DOHH2 (cell line): ENCODE measurements at regions not wholly inside any gene's neighbourhood (a gene's known extent, or its start where the extent isn't known, plus 50 kb on each side); places are given as distances from the start of the nearest gene placed in this dataset.

Experiments
- H3F3A ChIP-seq: fragments of 200-600 bp; sonication (generic), shearing (Covaris generic); 2 replicates; pipeline ENCODE4 v1.6.0; 2016; ENCODE audit warnings: antibody characterized with exemption, mild to moderate bottlenecking; ENCODE audit not compliant: control insufficient read depth, insufficient read depth
- H3K27ac ChIP-seq: fragments of 200-600 bp; sonication (generic); 2 replicates; pipeline ENCODE4 v1.5.1; 2014; ENCODE audit warnings: low read depth, mild to moderate bottlenecking, low read length, moderate library complexity
- H3K27me3 ChIP-seq: fragments of 200-600 bp; sonication (generic); 2 replicates; pipeline ENCODE4 v1.6.1; 2014; ENCODE audit warnings: mild to moderate bottlenecking, low read length, mixed read lengths; ENCODE audit not compliant: control insufficient read depth
- H3K36me3 ChIP-seq: fragments of 200-600 bp; sonication (generic); 2 replicates; pipeline ENCODE4 v1.6.1; 2014; ENCODE audit warnings: mild to moderate bottlenecking, low read length, moderate library complexity, mixed read lengths; ENCODE audit not compliant: control insufficient read depth
- H3K4me1 ChIP-seq: fragments of 200-600 bp; sonication (generic); 2 replicates; pipeline ENCODE4 v1.6.1; 2014; ENCODE audit warnings: mild to moderate bottlenecking, low read length, mixed read lengths; ENCODE audit not compliant: control insufficient read depth
- H3K4me2 ChIP-seq: fragments of 200-600 bp; sonication (generic); 2 replicates; pipeline ENCODE4 v1.6.0; 2014; ENCODE audit warnings: mild to moderate bottlenecking, low read length, moderate library complexity
- H3K4me3 ChIP-seq: fragments of 200-600 bp; sonication (generic); 2 replicates; pipeline ENCODE4 v1.5.1; 2014; ENCODE audit warnings: mild to moderate bottlenecking, low read length, mixed read lengths
- H3K79me2 ChIP-seq: fragments of 200-600 bp; sonication (generic); 2 replicates; pipeline ENCODE4 v1.6.1; 2014; ENCODE audit warnings: mild to moderate bottlenecking, low read length, mixed read lengths; ENCODE audit not compliant: control insufficient read depth
- H3K9me2 ChIP-seq: fragments of 200-600 bp; sonication (generic); replicated peaks from 2 replicates; pipeline ENCODE4 v1.6.1; 2014; ENCODE audit warnings: mild to moderate bottlenecking, low read length, mixed read lengths; ENCODE audit not compliant: control insufficient read depth
- H3K9me3 ChIP-seq: fragments of 200-600 bp; sonication (generic); 2 replicates; pipeline ENCODE4 v1.6.1; 2014; ENCODE audit warnings: antibody characterized with exemption, low read length, mixed read lengths; ENCODE audit not compliant: control insufficient read depth, insufficient read depth
- H4K20me1 ChIP-seq: fragments of 200-600 bp; sonication (generic); 2 replicates; pipeline ENCODE4 v1.6.0; 2014; ENCODE audit warnings: low read depth, mild to moderate bottlenecking, antibody characterized with exemption, low read length, moderate library complexity; ENCODE audit not compliant: control insufficient read depth, insufficient read depth
- EZH2phosphoT487 ChIP-seq: fragments of 200-600 bp; sonication (generic); IDR thresholded peaks from 2 replicates; pipeline ENCODE4 v1.6.1; 2017; ENCODE audit warnings: borderline replicate concordance, mild to moderate bottlenecking, antibody characterized with exemption, low read length, moderate library complexity, mixed read lengths
- TF ChIP-seq, protein P1 (sequence below): fragments of 200-600 bp; sonication (generic); IDR thresholded peaks from one replicate; pipeline ENCODE4 v1.5.1; 2014; ENCODE audit warnings: antibody characterized with exemption, mild to moderate bottlenecking, low read depth, low read length; ENCODE audit not compliant: poor library complexity, severe bottlenecking

DNA sequence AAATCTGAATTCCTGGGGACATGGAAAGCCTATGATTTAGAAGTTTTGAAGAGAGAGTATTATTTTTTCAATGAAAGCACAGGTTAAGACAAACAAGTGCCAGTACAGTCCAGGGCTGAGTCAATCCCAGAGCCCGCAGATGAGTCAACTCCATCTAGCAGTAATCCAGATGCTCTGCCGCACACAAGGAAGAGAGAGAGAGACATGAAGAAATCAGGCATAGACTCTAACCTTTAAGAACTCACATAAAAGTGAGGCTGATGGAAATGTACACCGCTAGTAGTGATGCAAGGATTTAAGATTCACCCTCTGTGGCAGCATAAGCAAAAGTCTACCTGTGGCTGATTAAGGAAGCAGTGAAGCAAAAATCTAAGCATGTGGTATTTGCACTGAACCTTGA is 651.5 kb downstream of the TNS3 start:
- Histone ChIP-seq H3F3A (no peaks in the 10 kb centered on the region), H3K4me1 (no peaks in the 10 kb centered on the region), H3K4me2 (no peak overlapping the region), H4K20me1 (no peaks in the 10 kb centered on the region), H3K9me2 (no peaks in the 10 kb centered on the region), H3K4me3 (no peak overlapping the region), H3K36me3 (no peaks in the 10 kb centered on the region), H3K27ac (no peak overlapping the region), H3K27me3 (no peaks in the 10 kb centered on the region), H3K79me2 (no peaks in the 10 kb centered on the region), H3K9me3 (no peaks in the 10 kb centered on the region)
- no peak for TF ChIP-seq EZH2phosphoT487
- TF ChIP-seq, protein P1, sequence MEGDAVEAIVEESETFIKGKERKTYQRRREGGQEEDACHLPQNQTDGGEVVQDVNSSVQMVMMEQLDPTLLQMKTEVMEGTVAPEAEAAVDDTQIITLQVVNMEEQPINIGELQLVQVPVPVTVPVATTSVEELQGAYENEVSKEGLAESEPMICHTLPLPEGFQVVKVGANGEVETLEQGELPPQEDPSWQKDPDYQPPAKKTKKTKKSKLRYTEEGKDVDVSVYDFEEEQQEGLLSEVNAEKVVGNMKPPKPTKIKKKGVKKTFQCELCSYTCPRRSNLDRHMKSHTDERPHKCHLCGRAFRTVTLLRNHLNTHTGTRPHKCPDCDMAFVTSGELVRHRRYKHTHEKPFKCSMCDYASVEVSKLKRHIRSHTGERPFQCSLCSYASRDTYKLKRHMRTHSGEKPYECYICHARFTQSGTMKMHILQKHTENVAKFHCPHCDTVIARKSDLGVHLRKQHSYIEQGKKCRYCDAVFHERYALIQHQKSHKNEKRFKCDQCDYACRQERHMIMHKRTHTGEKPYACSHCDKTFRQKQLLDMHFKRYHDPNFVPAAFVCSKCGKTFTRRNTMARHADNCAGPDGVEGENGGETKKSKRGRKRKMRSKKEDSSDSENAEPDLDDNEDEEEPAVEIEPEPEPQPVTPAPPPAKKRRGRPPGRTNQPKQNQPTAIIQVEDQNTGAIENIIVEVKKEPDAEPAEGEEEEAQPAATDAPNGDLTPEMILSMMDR: no peak

DNA sequence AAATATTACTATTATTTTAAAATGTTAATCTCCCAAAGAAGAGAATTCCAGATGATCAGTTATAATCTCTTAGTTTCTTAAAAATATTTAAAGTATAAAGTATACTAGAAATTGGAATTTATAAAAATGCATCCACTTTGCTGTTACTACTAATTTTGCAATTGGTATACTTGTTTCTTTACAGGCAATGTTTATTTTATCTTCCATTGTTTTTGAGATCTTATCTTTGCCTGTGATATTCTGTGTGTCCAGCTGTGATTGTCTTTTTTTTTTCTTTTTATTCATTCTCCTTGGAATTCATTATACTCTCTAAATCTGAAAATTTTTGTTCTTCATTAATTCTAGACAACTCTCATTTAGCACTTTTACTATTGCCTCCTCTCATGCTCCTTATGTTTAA is 652.6 kb downstream of the TNS3 start:
- TF ChIP-seq, protein P1: no peak
- no peak for TF ChIP-seq EZH2phosphoT487
- no peak overlapping the region for H3K27ac ChIP-seq
- no peaks in the 10 kb centered on the region for H3K9me2 ChIP-seq
- H4K20me1 ChIP-seq: no peaks in the 10 kb centered on the region
- no peak overlapping the region for H3K4me2 ChIP-seq
- H3K79me2 ChIP-seq: no peaks in the 10 kb centered on the region
- H3K9me3 ChIP-seq: no peaks in the 10 kb centered on the region
- no peaks in the 10 kb centered on the region for H3K27me3 ChIP-seq
- no peak overlapping the region for H3K4me3 ChIP-seq
- H3K36me3 ChIP-seq: no peaks in the 10 kb centered on the region
- H3F3A ChIP-seq: no peaks in the 10 kb centered on the region
- no peaks in the 10 kb centered on the region for H3K4me1 ChIP-seq

DNA sequence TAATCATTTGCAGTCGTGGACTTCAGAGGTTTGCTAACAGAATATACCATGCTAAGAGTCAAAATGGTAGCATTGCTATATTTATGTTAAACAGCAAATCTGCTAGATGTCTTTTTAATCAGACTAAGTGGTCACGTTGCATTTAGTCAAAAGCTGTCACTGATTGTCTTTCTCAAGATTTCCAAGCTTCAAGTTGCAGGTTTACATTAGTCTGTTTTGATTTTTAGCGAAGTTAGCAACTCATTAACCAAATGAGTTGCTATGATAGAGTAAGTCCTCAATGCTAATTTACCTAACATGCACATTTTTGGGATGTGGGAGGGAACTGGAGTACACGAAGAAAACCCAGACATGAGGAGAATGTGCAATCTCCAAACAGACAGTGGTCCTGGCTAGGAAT is 653.2 kb downstream of the TNS3 start:
- TF ChIP-seq, protein P1: no peak
- TF ChIP-seq EZH2phosphoT487: no peak
- Histone ChIP-seq H3K79me2 (no peaks in the 10 kb centered on the region), H3K4me3 (no peak overlapping the region), H3K4me1 (no peaks in the 10 kb centered on the region), H3F3A (no peaks in the 10 kb centered on the region), H3K4me2 (no peak overlapping the region), H3K27ac (no peak overlapping the region), H3K27me3 (no peaks in the 10 kb centered on the region), H3K36me3 (no peaks in the 10 kb centered on the region), H4K20me1 (no peaks in the 10 kb centered on the region), H3K9me3 (no peaks in the 10 kb centered on the region), H3K9me2 (no peaks in the 10 kb centered on the region)
